GM18511 (cell line): ENCODE measurements at regions not wholly inside any gene's neighbourhood (a gene's known extent, or its start where the extent isn't known, plus 50 kb on each side); places are given as distances from the start of the nearest gene placed in this dataset.

Experiments
- ATAC-seq: cut with Tn5 transposase; IDR thresholded peaks from one replicate; pipeline ENCODE4 v1.9.1; 2021; ENCODE audit warnings: mild to moderate bottlenecking, moderate library complexity; ENCODE audit not compliant: unreplicated experiment

GRCh38 chr4:54359919-54360650 is 131.0 kb downstream of the PDGFRA start:
- peak; percentile 58 for ATAC-seq

DNA sequence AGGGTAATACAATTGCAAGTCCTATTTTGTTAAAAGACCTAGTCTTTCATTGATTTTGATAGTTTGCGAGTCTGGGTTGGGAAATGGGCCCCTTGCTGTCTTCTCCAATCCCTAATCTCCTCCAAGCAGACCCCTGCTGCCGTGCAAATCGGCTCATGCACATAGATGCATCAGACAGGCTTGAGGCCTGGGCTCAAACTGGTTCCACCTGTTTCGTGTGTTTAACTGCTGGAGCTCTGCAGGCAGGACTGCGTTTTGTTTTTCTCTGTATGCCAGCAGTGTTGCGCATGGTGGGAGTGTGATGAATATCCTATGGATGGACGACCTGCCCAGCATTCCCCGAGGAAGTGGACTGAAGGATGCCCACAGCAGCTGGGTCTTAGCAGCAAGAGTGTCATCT is 133.9 kb downstream of the PDGFRA start:
- no peak for ATAC-seq

DNA sequence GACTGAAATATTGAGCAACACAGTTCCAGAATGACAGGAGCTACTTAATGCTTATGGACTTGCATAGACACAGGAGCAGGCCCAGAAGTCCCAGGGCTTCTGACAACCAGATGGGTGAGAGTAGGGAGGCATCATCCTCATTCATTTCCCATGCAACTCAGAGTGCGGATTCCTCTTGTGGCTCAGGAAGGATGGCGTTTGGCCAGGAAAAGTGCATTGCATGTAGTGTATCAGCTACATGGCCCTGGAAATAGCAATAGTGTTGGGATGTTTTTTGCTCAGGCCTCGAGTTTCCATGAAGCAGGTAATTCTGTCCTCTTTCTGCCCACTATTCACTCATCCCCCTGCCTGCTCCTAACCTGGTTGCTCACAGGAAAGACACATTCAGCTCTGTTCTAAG is 136.6 kb downstream of the PDGFRA start:
- no peak for ATAC-seq

- ATAC-seq: no peak
These were observed 138.0 kb downstream of the PDGFRA start for GRCh38 chr4:54367059-54367458.

DNA sequence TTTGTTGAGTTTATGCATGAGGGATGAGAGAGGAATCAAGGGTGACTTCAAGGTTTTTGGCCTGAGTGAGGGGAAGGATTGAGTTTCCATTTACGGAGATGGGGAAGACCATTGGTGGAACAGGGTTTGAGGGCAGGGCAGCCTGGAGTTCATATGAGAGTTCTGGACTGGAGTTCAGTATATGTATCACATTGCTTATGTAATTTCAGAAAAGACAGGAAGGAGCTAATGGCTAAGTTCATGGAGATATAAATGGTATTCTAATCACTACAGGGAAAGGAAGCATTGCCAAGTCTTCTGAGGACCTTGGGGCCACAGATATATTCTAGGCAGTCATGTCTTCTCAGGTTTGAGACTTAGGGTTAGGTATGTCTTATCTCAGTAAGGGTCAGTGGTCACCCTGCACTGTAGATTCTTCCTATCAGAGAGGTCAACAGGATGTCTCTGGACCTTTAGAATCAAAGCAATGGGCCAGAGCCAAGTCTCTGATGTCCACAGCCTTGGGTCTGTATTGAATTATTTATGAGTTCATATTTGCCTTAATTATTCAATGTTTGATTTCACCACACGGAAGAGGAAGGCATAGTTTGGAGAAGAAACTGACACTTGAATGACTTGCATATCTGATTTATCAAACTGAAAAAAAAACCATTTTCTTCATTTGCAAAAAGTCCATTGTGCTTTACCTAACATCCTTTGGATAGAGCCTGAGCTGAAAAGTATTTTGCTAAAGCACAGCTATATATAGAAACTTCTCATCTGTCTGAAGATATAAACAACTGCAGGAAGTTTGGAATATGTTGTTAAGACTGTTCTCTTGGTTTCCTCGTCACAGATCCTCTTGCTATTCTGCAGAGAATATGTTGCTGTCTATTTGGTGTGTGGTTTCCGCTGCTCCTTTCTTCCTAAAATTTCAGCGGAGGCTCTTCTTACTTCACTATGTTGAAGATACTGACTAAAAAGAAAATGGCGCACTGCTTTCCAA is 139.5 kb downstream of the PDGFRA start:
- ATAC-seq: no peak

GRCh38 chr4:54371173-54371572 is 142.1 kb downstream of the PDGFRA start:
- no peak for ATAC-seq

DNA sequence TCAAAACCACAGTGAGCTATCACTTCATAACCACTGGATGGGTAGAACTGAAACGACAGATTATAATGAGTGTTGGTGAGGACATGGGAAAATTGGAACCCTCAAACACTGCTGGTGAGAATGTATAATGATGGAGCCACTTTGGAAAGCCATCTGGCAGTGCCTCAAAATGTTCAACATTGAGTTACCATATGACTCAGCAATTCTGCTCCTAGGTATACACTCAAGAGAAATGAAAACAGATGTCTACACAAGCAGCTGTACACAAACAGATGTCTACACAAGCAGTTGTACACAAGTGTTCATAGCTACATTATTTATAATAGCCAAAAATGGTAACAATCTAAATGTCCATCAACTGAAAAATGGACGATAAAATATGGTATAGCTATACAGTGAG is 143.9 kb downstream of the PDGFRA start:
- ATAC-seq: no peak

GRCh38 chr4:54373718-54374210 is 144.7 kb downstream of the PDGFRA start:
- ATAC-seq: no peak

DNA sequence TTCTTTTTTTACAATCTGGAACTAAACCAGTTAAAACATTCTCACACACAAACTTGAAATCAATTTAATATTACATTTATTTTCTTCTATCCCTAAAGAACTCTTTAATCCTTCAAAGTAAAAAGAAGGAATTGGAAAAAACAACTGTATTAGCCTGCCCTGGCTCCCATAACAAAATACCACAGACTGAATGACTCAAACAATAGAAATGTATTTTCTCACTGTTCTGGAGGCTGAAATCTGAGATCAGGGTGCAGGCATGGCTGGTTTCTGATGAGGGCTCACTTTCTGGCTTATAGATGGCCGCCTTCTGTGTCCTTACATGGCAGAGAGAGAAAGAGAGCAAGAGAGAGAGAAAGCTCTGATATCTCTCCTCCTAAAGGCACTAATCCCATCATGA is 149.4 kb downstream of the PDGFRA start:
- no peak for ATAC-seq

DNA sequence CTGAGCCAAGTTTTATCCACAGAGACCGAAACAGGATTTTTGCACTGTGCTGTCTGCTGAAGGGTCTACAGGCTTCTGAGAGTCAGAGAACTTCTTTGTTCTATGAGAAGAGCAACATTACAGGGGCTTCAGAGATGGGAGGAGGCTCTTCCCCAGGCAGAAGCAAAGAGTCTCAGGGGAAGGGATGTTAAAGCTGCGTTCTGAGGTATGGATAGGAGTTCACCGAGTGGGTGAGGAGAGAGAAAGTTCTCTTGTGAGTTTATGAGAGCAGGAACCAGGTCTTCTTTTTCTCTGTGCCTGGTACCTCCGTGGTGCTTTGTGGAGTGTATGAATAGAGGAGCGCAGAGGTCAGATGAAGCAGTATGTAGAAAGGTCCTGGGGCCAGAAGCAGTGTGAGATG is 155.1 kb downstream of the PDGFRA start:
- ATAC-seq: no peak

DNA sequence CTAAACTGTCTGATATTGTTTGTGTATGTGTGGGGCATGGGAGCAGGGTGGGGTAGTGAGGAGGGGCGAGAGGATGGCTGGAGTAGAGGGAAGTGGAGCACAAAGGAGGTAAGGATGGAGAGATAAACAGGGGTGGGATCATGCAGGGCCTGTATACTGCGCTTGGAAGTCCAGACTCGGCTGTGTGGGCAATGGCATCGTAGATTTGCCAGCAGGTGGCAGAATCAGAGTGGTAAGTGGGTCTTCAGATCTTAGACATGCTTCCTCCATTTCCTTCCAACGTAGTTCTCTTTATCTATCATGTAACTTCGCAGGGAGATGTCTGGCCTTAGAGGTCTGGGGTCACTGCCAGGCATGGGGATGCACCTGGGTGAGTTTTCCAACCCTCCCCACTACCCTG is 155.5 kb downstream of the PDGFRA start:
- no peak for ATAC-seq

DNA sequence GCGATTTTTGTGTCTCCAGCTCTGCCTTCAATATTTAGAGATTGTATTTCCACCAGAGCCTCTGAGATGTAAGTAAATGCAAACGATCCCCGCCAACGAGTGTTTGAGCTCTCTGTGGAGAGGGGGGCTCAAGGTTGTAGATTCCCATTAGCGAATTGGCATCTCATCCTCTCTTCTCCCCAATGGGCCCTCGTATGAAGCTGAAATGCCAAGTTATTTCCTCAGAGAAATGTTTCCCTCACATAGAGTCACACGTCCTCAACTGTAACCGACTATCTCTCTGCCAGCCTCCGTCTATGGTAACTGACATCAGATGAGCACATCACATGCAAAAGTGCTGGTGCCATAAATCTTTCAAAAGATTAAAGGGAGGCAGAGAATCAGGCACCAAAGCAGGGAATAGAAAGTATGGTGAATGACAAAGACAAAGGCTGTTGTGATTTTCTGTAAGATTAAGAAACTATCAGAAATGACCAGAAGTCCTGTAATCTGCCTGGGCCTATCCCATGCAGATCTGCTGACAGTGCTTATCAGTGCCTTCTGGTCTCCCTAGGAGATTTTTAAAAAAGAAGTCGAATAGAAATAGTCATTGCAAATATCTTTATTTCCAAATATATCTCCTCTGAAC is 157.1 kb downstream of the PDGFRA start:
- ATAC-seq: no peak

DNA sequence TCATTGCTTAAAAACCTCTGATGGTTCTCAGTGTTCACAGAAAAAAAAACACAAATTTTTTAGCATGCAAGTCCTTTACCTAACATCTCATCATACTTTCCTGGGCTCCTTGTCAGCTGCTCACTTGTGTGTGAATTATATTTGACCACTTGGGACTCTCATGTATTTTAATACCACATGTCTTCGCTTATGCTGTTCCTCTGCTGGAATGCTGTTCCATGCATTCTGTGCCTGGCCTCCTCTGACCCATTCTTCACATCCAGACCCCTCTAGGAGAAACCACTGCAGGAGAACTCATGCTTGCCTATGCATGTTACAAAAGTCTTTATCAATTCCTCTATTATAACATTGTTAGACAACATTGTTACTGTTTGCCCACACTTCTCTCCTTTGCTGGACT is 157.6 kb downstream of the PDGFRA start:
- ATAC-seq: no peak

GRCh38 chr4:54390670-54391069 is 161.6 kb downstream of the PDGFRA start:
- no peak for ATAC-seq

DNA sequence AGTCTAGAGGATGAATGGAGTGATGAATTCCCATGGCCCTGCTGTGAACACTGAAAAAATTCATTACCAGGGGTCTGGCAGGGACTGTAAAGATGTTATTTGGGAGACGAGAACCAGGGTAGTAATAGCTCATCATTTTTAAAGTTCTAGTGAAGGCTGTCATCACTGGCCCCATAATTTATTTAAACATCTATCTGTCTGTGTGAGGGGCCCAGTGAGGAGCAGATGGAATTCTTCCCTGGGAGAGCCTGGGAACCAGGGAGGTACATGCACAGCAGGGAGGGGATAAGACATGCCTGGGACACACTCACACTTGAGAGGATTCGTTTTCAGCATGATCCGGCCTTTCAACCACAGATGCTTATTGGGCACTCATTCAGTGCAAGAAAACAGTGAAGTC is 162.0 kb downstream of the PDGFRA start:
- ATAC-seq: no peak

- ATAC-seq: no peak
These were observed 163.4 kb downstream of the PDGFRA start for GRCh38 chr4:54392479-54392878.

- ATAC-seq: no peak
These were observed 164.2 kb downstream of the PDGFRA start for GRCh38 chr4:54393243-54393642.

- ATAC-seq: no peak
These were observed 166.0 kb downstream of the PDGFRA start for GRCh38 chr4:54395013-54395527.

- ATAC-seq: no peak
These were observed 171.1 kb downstream of the PDGFRA start for GRCh38 chr4:54400188-54400587.

DNA sequence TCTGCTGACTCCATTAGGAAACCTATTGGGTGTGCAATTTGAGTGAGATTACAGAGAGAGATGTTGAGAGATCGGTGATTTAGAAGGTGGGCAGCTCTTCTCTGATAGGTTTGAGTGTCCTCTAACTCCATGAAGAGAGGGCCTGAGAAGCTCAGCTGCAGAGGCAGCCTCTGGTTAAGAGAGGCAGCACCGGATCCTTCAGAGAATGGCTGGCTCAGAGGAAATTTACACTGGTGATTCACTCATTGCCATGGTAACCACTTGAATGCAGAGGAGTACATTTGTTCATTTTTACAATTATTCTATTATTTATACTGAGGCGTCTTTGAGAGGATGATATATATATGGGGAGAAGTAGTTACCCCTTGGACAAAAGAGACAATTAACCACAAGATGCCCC is 171.7 kb downstream of the PDGFRA start:
- no peak for ATAC-seq

DNA sequence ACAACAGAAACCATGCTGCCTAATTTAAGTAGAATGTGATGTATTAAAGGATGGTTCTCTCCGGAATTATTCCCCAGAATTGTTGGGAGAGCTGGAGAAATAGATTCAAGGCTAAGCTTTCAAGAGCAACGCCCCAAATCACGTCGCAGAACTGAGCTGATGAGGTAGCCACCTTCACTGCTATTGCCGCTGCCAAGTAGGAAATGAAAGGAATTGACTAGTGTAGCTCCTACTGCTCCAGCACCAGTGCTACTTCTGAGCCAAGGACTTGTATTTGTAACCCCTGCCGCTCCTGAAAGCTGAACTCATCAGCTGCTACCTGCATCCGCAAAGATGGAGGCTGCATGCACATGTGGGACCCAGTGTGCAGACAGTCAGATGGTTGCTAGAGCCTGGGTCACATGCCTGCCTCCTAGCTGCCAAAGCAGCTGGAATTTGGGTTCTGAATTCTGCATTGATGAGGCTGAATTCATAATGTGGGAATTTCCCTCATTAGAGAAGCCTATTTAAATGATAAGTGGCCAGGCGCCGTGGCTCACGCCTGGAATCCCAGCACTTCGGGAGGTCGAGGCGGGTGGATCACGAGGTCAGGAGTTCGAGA is 173.9 kb downstream of the PDGFRA start:
- ATAC-seq: no peak
